ENCODE measurements at regions not wholly inside any gene's neighbourhood (a gene's known extent, or its start where the extent isn't known, plus 50 kb on each side); places are given as distances from the start of the nearest gene placed in this dataset.

DNA sequence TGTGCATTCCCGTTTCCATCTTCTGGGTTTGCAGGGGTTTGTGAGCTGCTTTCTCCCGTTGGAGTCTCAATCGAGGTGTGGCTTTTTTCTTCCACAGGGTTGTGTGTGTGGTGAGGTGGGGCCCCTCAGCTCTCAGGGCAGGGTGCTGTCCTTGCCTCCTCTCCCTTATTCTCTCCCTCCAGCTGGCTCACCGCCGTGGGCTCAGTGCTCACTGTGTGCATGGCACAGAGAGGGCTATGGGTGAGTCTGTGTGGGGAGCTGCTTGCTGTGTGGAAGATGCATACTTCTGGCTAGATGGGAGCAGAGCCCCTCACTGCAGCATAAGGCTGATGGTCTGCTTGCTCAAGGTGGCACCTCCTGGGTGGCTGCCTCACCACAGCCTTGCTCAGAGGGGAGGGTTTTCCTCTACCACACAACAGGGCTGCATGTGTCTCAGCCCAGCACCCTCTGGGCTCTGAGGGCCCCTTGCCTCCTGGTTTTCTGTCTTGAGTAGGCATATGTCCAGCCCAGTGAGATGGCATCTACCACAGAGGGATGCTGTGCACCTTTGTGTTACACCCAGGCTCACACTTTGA lies 203.1 kb upstream of the B3GAT1 start:
- intact Hi-C loops (cut with DNase I; ENCODE audit: low total_unique reads): no loop called here
- H3K4me3 ChIP-seq (ENCODE audit: low read depth, poor library complexity, severe bottlenecking): no peak overlapping the region
- no peak for TF ChIP-seq POLR2A (IDR thresholded peaks at IDR 0.05)
- TF ChIP-seq, protein P1, sequence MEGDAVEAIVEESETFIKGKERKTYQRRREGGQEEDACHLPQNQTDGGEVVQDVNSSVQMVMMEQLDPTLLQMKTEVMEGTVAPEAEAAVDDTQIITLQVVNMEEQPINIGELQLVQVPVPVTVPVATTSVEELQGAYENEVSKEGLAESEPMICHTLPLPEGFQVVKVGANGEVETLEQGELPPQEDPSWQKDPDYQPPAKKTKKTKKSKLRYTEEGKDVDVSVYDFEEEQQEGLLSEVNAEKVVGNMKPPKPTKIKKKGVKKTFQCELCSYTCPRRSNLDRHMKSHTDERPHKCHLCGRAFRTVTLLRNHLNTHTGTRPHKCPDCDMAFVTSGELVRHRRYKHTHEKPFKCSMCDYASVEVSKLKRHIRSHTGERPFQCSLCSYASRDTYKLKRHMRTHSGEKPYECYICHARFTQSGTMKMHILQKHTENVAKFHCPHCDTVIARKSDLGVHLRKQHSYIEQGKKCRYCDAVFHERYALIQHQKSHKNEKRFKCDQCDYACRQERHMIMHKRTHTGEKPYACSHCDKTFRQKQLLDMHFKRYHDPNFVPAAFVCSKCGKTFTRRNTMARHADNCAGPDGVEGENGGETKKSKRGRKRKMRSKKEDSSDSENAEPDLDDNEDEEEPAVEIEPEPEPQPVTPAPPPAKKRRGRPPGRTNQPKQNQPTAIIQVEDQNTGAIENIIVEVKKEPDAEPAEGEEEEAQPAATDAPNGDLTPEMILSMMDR (IDR thresholded peaks at IDR 0.05): no peak
- no peak for DNase-seq (ENCODE audit: low spot score in 2 of 2)
- 81 to 89% methylated on average over 5 of the region's 5 CpGs for WGBS, 2 donors

DNA sequence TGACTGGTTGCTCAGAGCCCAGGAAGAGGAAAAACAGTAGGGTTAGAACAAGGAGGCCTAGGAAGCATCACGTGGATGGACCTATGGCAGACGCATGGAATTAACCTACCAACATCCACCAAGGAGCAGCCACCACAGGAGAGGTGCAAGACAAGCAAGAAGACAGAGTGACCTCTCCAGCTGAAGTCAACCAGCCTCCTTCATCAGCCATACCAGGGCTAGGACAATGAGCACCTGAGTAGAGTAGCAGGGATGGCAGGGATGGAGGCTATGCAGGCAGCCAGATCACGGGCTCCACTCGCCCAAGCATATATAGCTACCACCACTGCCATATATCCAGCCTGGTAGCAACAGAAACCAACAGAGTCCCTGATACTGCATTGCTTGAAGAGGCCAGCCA lies 202.1 kb upstream of the B3GAT1 start:
- no peak for TF ChIP-seq POLR2A (IDR thresholded peaks at IDR 0.05)
- TF ChIP-seq, protein P1 (IDR thresholded peaks at IDR 0.05): no peak
- intact Hi-C loops (cut with DNase I; ENCODE audit: low total_unique reads): no loop called here
- WGBS, 2 donors: 80 to 83% methylated on average over 4 of the region's 4 CpGs
- no peak for DNase-seq (ENCODE audit: low spot score in 2 of 2)
- no peak overlapping the region for H3K4me3 ChIP-seq (ENCODE audit: low read depth, poor library complexity, severe bottlenecking)

DNA sequence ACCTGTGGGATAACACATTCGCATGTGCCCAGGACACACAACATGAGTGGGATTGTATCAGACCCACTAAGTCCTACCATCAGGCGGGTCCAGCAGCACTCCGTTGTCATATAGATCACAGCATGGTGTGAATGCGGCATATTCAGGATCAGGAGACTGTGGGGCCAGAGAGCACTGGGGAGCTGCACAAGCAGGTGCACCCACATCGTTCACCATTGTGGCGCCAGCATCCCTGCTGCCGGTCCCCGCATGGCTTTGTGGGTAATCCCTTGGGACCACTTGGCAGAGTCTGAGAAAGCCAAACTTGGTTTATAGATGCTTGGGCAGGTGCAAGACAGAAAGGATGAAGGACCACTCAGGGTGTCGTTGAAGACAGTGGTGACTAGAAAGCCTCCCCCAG lies 201.6 kb upstream of the B3GAT1 start:
- no peak for DNase-seq (ENCODE audit: low spot score in 2 of 2)
- H3K4me3 ChIP-seq (ENCODE audit: low read depth, poor library complexity, severe bottlenecking): no peak overlapping the region
- 90 to 96% methylated on average over 9 of the region's 9 CpGs for WGBS, 2 donors
- no peak for TF ChIP-seq POLR2A (IDR thresholded peaks at IDR 0.05)
- intact Hi-C loops (cut with DNase I; ENCODE audit: low total_unique reads): no loop called here

DNA sequence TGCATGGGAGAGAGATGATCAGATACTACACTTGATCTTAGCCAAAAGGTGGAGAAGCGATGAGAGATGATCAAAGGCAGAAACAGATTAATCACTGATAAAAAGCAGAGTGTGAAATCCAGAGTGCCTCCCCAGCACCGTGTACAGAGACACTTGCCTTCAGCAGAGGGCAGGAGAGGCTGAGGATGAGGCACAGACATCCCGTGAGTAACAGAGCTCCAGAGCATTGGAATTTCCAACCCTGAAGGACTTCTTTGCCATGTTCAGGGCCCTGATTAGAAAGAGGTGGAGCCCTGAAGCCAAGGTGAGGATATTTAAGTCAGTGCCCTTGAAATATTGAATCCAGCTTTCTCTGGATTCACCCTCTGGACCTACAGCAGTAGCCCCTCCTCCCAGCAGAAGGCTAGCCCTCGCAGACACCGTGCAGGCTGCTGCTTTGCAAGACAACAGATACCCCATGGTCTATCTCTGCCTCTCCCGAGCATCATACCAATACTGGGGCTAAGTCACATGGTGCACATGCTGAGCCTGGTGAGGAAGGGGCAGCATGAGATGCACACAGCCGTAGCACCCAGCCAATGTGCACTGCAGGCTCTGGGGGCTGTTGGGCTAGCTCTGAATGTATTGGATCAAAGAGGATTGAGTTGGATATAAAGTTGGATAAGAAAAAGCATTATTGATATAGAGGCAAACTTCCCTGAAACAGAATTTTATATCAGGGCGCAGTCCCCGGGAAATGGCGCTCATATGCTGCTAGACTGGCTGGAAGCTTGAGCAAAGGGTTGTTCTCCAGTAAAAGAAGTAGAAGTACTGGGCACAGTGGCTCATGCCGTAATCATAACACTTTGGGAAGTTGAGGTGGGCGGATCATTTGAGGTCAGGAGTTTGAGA lies 200.3 kb upstream of the B3GAT1 start:
- WGBS, 2 donors: 72 to 74% methylated on average over 12 of the region's 12 CpGs
- intact Hi-C loops (cut with DNase I; ENCODE audit: low total_unique reads): no loop called here
- TF ChIP-seq, protein P1 (IDR thresholded peaks at IDR 0.05): no peak
- no peak for TF ChIP-seq POLR2A (IDR thresholded peaks at IDR 0.05)
- H3K4me3 ChIP-seq (ENCODE audit: low read depth, poor library complexity, severe bottlenecking): no peak overlapping the region
- no peak for DNase-seq (ENCODE audit: low spot score in 2 of 2)

DNA sequence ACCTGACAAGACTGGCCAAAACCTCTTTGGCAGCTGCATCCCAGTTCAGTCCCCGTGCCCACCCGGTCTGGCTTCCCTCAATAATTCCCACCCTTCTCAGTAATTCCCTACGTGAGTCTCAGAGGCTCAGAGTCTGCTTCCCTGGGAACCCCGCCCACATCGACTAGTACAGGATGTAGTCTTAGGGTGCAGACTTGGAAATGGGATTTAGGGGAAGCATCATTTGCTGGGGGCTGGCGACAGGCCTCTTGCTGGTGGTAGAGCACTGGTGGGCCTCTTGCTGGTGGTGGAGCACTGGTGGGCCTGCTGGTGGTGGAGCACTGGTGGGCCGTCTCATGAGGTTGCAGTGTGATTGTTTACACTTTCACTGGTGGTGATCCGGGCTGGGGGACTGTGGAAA lies 199.5 kb upstream of the B3GAT1 start:
- TF ChIP-seq, protein P1 (IDR thresholded peaks at IDR 0.05): no peak
- no peak for TF ChIP-seq POLR2A (IDR thresholded peaks at IDR 0.05)
- no peak for DNase-seq (ENCODE audit: low spot score in 2 of 2)
- intact Hi-C loops (cut with DNase I; ENCODE audit: low total_unique reads): no loop called here
- 84 to 87% methylated on average over 8 of the region's 8 CpGs for WGBS, 2 donors
- H3K4me3 ChIP-seq (ENCODE audit: low read depth, poor library complexity, severe bottlenecking): no peak overlapping the region

DNA sequence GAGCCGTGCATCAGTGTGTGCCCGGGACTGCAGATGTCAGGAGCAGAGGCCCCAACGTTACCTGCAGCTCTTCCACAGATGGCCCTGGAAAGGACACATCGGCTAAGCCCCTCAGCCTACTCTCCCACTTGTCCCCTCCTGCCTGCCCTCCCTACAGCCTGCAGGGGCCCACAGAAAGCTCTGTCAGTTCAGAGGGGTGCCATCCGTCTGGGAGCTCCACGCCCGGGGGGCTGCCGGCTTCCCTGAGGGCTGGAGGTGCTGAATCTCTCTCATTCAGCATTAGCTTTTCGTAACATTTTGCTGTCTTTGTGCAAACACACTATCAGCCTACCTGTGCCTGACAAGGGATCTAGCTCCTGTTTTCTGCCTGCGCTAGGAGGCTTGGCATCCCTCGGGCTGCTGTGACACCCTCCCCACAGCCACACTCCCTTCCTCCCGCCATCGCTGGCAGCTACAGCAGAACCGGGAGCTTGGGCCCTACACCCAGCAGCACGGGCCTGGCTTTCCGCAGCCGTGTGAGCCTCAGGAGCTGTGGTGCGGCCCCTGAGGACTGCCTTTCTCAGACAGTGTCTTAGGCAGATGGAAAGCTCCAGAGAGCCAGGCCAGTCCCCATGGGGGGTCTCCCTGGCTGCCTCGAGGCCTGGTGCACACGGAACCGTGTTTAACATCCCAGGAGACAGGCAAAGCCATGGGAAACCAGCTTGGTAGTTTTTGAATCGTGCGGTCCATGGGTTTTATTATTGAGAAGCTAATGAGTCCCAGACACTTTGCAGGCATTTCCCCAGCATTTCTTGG lies 198.3 kb upstream of the B3GAT1 start:
- no peak overlapping the region for H3K4me3 ChIP-seq (ENCODE audit: low read depth, poor library complexity, severe bottlenecking)
- no peak for TF ChIP-seq POLR2A (IDR thresholded peaks at IDR 0.05)
- TF ChIP-seq, protein P1 (IDR thresholded peaks at IDR 0.05): no peak
- DNase-seq (ENCODE audit: low spot score in 2 of 2): no peak
- intact Hi-C loops (cut with DNase I; ENCODE audit: low total_unique reads): no loop called here
- 69 to 70% methylated on average over 21 to 23 of the region's 23 CpGs for WGBS, 2 donors

Data from lower leg skin (tissue), 4 donors.